ENCODE measurements at regions not wholly inside any gene's neighbourhood (a gene's known extent, or its start where the extent isn't known, plus 50 kb on each side); places are given as distances from the start of the nearest gene placed in this dataset.

DNA sequence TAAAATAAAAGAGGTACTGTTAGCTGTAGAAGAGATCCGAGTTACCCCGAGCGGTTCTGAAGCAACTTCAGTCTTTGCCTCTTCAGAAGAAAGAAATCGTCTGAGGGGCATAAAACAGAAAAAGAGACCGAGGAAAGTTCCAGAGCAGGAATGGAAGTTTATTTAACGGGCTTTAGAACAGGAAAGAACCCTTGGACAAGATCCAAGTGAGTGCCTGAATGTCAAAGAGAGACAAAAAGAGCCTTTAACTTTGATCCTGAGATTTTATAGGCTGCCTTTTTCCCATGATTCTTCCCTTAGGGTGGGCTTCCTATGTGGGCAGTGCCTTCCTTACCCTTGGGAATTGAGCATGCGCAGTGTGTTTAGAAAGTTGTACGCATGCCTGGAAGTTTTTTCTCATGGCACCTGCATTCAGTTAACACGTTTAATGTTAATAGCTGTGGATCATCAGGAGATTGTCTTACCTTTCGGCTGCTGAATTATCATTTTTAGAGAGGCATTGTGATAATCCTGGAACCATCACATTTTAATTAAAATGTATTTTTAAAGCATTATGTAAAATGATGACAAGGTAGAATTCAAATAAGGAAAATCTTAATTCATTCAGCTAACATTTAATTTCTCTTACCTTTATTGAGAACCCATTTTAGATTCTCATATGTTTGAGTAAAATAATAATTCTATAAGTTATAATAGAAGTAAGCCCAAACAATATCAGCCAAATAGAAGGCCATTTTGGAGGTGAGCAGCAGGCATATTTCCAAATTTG lies 269.5 kb upstream of the ZSWIM2 start:
- TF ChIP-seq EZH2phosphoT487 (IDR thresholded peaks at IDR 0.05; ENCODE audit: unreplicated experiment) = no peak
- TF ChIP-seq, protein P1, sequence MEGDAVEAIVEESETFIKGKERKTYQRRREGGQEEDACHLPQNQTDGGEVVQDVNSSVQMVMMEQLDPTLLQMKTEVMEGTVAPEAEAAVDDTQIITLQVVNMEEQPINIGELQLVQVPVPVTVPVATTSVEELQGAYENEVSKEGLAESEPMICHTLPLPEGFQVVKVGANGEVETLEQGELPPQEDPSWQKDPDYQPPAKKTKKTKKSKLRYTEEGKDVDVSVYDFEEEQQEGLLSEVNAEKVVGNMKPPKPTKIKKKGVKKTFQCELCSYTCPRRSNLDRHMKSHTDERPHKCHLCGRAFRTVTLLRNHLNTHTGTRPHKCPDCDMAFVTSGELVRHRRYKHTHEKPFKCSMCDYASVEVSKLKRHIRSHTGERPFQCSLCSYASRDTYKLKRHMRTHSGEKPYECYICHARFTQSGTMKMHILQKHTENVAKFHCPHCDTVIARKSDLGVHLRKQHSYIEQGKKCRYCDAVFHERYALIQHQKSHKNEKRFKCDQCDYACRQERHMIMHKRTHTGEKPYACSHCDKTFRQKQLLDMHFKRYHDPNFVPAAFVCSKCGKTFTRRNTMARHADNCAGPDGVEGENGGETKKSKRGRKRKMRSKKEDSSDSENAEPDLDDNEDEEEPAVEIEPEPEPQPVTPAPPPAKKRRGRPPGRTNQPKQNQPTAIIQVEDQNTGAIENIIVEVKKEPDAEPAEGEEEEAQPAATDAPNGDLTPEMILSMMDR (conservative IDR thresholded peaks at IDR 0.05; ENCODE audit: low read depth in 2 of 2) = no peak

Data from GM23338 (cell line).